ENCODE measurements at regions not wholly inside any gene's neighbourhood (a gene's known extent, or its start where the extent isn't known, plus 50 kb on each side); places are given as distances from the start of the nearest gene placed in this dataset.

- Histone ChIP-seq H3K9ac (ENCODE audit: low read length) (no peak overlapping the region), H3K79me2 (ENCODE audit: low read length) (no peaks in the 10 kb centered on the region), H3K4me3 (ENCODE audit: low read length) (no peak overlapping the region), H3K36me3 (ENCODE audit: low read depth, low read length) (no peaks in the 10 kb centered on the region), H4K20me1 (ENCODE audit: low read length) (no peaks in the 10 kb centered on the region), H3K27ac (ENCODE audit: low read length) (no peak overlapping the region; the same call in 1 of the 2 replicates), H3K9me3 (ENCODE audit: low read length) (no peaks in the 10 kb centered on the region), H3K4me1 (ENCODE audit: insufficient read depth, low read length) (peaks cover 45% of the 10 kb centered on the region), H2AFZ (ENCODE audit: low read length) (no peak overlapping the region), H3F3A (ENCODE audit: low read length, unreplicated experiment) (no peaks in the 10 kb centered on the region), H3K4me2 (ENCODE audit: low read length) (no peak overlapping the region), H3K9me2 (replicated peaks; ENCODE audit: low read length) (no peaks in the 10 kb centered on the region), H3K27me3 (ENCODE audit: low read length) (no peaks in the 10 kb centered on the region)
- intact Hi-C loops (cut with micrococcal nuclease): loop anchor here (5.0 kb wide), 1 partner anchor 82 kb away; the partner anchor contains the start of gene SUB1
- no TSS peak for BruUV-seq (replicated peaks)
- DNase-seq: no peak
- no peak for TF ChIP-seq EZH2 (IDR thresholded peaks at IDR 0.05; ENCODE audit: low read length, unreplicated experiment)
- TF ChIP-seq EZH2phosphoT487 (IDR thresholded peaks at IDR 0.05; ENCODE audit: borderline replicate concordance, low read length): no peak
- TF ChIP-seq, protein P1, sequence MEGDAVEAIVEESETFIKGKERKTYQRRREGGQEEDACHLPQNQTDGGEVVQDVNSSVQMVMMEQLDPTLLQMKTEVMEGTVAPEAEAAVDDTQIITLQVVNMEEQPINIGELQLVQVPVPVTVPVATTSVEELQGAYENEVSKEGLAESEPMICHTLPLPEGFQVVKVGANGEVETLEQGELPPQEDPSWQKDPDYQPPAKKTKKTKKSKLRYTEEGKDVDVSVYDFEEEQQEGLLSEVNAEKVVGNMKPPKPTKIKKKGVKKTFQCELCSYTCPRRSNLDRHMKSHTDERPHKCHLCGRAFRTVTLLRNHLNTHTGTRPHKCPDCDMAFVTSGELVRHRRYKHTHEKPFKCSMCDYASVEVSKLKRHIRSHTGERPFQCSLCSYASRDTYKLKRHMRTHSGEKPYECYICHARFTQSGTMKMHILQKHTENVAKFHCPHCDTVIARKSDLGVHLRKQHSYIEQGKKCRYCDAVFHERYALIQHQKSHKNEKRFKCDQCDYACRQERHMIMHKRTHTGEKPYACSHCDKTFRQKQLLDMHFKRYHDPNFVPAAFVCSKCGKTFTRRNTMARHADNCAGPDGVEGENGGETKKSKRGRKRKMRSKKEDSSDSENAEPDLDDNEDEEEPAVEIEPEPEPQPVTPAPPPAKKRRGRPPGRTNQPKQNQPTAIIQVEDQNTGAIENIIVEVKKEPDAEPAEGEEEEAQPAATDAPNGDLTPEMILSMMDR (conservative IDR thresholded peaks at IDR 0.05; ENCODE audit: low read depth, low read length): no peak
- ChIA-PET POLR2A (ENCODE audit: unreplicated experiment) (no interaction called here), CTCF (interaction anchor here (0.6 kb wide), 1 partner anchor 23 kb away, joined by 3 read pairs; no protein-coding TSS in a partner anchor)
- no peak for ATAC-seq
Measured at GRCh38 chr5:32504989-32505596, 60.6 kb upstream of the ZFR start.

GRCh38 chr5:32504329-32504988 is 59.9 kb upstream of the ZFR start:
- DNase-seq: no peak
- Histone ChIP-seq H3K36me3 (ENCODE audit: low read depth, low read length) (no peaks in the 10 kb centered on the region), H3K9ac (ENCODE audit: low read length) (no peak overlapping the region), H3K4me3 (ENCODE audit: low read length) (no peak overlapping the region), H3K27ac (ENCODE audit: low read length) (no peak overlapping the region), H2AFZ (ENCODE audit: low read length) (no peak overlapping the region), H4K20me1 (ENCODE audit: low read length) (no peaks in the 10 kb centered on the region), H3K79me2 (ENCODE audit: low read length) (no peaks in the 10 kb centered on the region), H3K4me2 (ENCODE audit: low read length) (no peak overlapping the region), H3K9me2 (replicated peaks; ENCODE audit: low read length) (no peaks in the 10 kb centered on the region), H3K9me3 (ENCODE audit: low read length) (no peaks in the 10 kb centered on the region), H3K4me1 (ENCODE audit: insufficient read depth, low read length) (peaks cover 45% of the 10 kb centered on the region), H3F3A (ENCODE audit: low read length, unreplicated experiment) (no peaks in the 10 kb centered on the region), H3K27me3 (ENCODE audit: low read length) (no peaks in the 10 kb centered on the region)
- ChIA-PET CTCF (no interaction called here), POLR2A (ENCODE audit: unreplicated experiment) (no interaction called here)
- no TSS peak for BruUV-seq (replicated peaks)
- ATAC-seq: no peak
- TF ChIP-seq EZH2phosphoT487 (IDR thresholded peaks at IDR 0.05; ENCODE audit: borderline replicate concordance, low read length) (no peak), EZH2 (IDR thresholded peaks at IDR 0.05; ENCODE audit: low read length, unreplicated experiment) (no peak)
- TF ChIP-seq, protein P1 (conservative IDR thresholded peaks at IDR 0.05; ENCODE audit: low read depth, low read length): no peak
- intact Hi-C loops (cut with micrococcal nuclease): no loop called here

GRCh38 chr5:32503261-32503660 is 58.7 kb upstream of the ZFR start:
- intact Hi-C loops (cut with micrococcal nuclease): no loop called here

More at GRCh38 chr5:32503261-32503660, 58.7 kb upstream of the ZFR start:
- Histone ChIP-seq H2AFZ (ENCODE audit: low read length) (no peak overlapping the region), H3K9me3 (ENCODE audit: low read length) (no peaks in the 10 kb centered on the region), H3K36me3 (ENCODE audit: low read depth, low read length) (no peaks in the 10 kb centered on the region), H3K27me3 (ENCODE audit: low read length) (no peaks in the 10 kb centered on the region), H3K4me3 (ENCODE audit: low read length) (no peak overlapping the region), H3K4me1 (ENCODE audit: insufficient read depth, low read length) (peaks cover 33% of the 10 kb centered on the region), H3F3A (ENCODE audit: low read length, unreplicated experiment) (no peaks in the 10 kb centered on the region), H3K9me2 (replicated peaks; ENCODE audit: low read length) (no peaks in the 10 kb centered on the region), H3K79me2 (ENCODE audit: low read length) (no peaks in the 10 kb centered on the region), H3K9ac (ENCODE audit: low read length) (no peak overlapping the region), H3K4me2 (ENCODE audit: low read length) (no peak overlapping the region), H4K20me1 (ENCODE audit: low read length) (no peaks in the 10 kb centered on the region), H3K27ac (ENCODE audit: low read length) (no peak overlapping the region)
- ChIA-PET CTCF (interaction anchor here (0.6 kb wide), 1 partner anchor 14 kb away, joined by 6 read pairs; no protein-coding TSS in a partner anchor), POLR2A (ENCODE audit: unreplicated experiment) (no interaction called here)
- BruUV-seq (replicated peaks): no TSS peak
- no peak for ATAC-seq
- TF ChIP-seq EZH2phosphoT487 (IDR thresholded peaks at IDR 0.05; ENCODE audit: borderline replicate concordance, low read length): no peak
- TF ChIP-seq, protein P1 (conservative IDR thresholded peaks at IDR 0.05; ENCODE audit: low read depth, low read length): no peak
- TF ChIP-seq EZH2 (IDR thresholded peaks at IDR 0.05; ENCODE audit: low read length, unreplicated experiment): no peak
- no peak for DNase-seq
